NOMO-1 (cell line): ENCODE measurements at regions not wholly inside any gene's neighbourhood (a gene's known extent, or its start where the extent isn't known, plus 50 kb on each side); places are given as distances from the start of the nearest gene placed in this dataset.
"Not testable (repeated sequence)": the region's sequence is repeated elsewhere in the genome, so short reads cannot be mapped to it uniquely, and the experiment has no call there.

Experiments used
- DNase-seq, 2 experiments: peaks; one replicate each; lab custom pipeline; 2025; ENCODE audit not compliant: unreplicated experiment in 2 of 2; lab: John Stamatoyannopoulos, UW

- DNase-seq = no peak
Measured at GRCh38 chr21:15274701-15275485, 210.1 kb upstream of the NRIP1 start.

GRCh38 chr21:15275615-15276235 lies 210.9 kb upstream of the NRIP1 start:
- DNase-seq = no peak

GRCh38 chr21:15276243-15276642 lies 211.4 kb upstream of the NRIP1 start:
- DNase-seq = no peak

DNA sequence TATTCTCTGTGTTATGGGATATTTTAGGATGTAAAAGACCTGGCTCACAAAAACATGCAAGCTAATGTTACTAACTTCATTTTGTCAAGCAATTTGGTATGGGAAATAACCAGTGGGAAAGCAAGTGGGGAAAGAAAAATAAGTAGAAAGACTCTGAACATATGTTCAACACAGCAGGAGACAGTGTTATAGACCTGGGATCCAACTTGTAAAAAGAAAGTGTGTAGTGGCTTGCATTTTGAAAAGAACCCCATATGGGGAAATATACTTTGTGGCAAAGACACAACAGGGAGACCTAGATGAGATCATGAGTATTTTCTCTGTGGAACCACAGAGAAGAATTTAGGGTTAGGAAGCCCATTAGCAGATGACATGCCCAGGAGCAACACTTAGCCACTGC lies 212.7 kb upstream of the NRIP1 start:
- DNase-seq = no peak

DNA sequence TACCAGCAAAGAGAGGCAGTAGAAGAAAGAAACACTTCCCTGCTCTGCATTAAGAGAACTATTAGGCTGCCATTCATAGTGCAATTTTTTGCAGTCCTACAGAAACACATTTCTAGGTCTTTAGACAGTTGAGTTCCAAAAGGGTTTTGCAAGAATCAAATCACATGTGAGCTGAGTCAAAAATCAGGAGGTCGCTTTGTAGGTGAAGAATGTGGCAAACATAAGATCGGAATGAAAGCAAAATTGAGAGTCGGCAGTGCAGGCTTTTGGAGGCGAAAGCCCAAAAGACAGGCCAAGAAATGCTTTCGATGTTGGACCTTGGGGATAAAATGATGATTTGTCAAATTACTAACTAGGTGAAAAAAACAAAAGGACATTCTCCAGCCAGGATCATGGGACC lies 213.5 kb upstream of the NRIP1 start:
- no peak for DNase-seq

- no peak for DNase-seq
Measured at GRCh38 chr21:15278851-15279250, 214.1 kb upstream of the NRIP1 start.

GRCh38 chr21:15279482-15279881 lies 214.7 kb upstream of the NRIP1 start:
- no peak for DNase-seq

DNA sequence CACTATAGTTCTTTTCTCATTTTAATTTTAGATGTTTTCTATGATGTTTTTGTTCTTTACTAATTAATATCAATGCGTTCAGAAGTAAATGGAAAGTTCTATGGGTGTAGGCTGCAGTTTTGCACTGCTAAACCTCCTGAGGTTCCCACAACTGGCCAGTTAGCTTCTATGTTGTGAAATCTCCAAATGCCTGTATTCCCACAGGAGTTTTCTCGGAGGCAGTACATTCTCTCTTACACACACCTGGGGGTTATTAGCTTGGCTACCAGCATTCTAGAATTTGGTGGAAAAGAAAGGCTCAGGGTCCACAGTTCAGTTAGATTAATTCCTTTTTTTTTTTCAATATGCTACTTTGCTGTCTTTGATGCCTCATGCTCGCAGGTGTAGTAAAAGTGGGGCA lies 216.9 kb upstream of the NRIP1 start:
- no peak for DNase-seq

- DNase-seq = no peak
Measured at GRCh38 chr21:15282665-15283064, 217.9 kb upstream of the NRIP1 start.

- DNase-seq = no peak
Measured at GRCh38 chr21:15283138-15283537, 218.3 kb upstream of the NRIP1 start.

DNA sequence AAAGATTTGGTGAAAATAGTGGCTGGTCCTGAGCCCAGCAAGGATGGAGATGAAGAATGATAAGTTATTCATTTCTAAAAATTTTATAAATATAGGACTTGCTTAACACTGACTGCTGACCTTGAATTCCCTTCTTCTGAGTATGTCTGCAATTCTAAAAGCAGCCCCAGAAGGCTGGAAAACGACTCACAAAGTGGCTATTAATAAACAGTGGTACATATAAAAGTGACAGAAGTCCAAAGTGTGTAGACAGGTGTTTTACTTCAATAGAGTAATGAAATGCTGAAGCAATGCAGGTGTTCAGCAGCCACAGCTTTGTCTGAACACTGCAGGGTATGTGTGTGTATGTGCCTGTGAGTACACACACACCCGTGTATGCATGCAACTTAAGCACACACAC lies 219.0 kb upstream of the NRIP1 start:
- no peak for DNase-seq

GRCh38 chr21:15285556-15285955 lies 220.8 kb upstream of the NRIP1 start:
- DNase-seq = no peak

DNA sequence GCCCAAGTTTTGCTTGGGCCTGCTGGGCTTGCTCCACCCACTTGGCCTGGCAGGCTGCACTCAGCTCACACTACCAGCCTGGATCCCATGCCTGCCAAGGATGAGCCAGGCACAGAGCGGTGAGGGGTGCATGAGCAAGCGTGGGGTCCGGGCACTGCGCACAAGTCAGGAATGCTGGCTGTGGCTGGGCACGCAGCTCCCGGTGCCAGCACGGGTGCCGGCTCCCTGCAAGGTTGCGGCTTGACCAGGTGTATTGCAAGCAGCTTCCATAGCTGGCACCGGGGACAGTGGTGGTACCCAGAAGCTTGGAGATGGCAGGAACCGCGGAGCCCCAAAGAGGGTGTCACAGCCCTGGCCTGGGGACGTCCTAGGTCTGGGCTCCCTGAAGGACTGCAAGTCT lies 224.4 kb upstream of the NRIP1 start:
- DNase-seq = no peak

DNA sequence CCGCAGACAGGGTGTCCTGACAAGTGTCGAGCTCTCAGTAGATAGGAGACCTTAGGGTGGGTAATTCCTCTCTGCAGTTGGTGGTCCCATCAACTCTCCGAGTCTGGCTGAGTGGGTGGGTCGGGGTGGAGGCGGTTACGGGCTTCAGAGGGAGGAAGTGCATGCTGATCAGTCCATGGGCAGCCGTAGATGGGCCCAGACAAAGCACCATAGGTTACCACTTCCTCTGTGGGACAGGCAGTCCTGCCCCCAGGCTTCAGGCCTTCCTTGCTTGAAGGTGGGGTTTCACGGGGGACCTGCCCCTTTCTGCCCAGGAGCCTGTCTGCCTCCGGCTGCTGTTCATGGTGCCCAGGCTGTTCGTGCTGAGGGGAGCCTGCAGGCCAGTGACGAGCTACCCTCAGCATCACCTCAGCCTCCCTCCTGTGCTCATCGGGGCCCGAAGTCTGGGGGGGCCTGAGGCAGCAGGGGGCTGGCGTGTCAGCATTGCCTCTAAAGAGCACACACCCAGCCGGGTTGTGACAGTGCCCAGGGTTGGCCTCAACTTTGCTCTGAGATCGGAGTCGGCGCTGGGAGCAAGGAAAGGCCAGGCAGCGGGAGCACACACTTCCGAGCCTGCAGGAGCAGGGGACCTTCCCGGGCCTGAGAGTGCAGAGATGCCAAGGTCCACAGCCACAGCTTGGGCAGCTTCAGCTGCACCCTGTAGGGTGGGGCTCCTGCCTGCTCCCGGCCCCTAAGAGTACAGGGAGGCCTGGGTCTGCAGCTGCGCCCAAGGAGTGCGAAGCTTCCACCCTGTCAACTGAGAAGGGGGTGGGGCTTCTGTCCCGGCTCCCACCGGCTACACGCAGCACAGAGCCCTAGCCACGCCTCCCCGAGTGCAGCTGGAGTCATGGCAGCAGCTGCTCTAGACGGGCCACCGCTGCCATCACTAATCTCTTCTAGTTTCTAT lies 225.4 kb upstream of the NRIP1 start:
- DNase-seq = no peak

GRCh38 chr21:15291621-15292266 lies 226.9 kb upstream of the NRIP1 start:
- no peak for DNase-seq

- DNase-seq = no peak
Measured at GRCh38 chr21:15293240-15293639, 228.4 kb upstream of the NRIP1 start.

DNA sequence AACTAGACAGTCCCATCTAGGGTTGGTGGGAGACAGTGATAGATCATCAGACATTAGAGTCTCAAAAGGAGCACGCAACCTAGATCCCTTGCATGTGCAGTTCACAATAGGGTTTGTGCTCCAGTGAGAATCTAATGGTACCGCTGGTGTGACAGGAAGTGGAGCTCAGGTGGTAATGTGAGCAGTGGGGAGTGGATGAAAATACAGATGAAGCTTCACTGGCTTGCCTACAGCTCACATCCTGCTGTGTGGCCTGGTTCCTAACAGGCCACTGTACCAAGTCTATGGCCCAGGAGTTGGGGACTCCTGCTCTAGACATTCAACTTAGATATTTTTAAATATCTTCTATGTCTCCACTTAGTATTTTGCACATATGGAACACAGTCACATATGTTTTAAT lies 231.1 kb upstream of the NRIP1 start:
- DNase-seq = no peak

GRCh38 chr21:15297824-15298223 lies 233.0 kb upstream of the NRIP1 start:
- no peak for DNase-seq

DNA sequence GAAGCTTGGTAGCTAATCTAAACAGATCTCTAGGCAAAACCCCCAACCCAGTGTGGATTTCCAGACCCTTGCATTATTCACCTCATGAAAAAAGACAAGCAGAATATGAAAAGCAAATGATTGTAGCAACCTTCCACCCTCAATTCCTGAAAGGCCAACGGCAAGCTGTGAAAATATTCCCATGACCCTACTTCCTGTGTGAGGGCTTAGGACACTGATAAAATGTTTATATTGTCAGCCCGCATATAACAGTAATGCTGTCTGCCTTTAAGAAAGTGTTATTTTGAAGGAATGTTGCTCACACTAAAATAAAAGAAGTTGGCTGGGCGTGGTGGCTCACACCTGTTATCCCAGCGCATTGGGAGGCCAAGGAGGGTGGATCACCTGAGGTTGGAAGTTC lies 233.5 kb upstream of the NRIP1 start:
- no peak for DNase-seq

GRCh38 chr21:15298755-15299154 lies 234.0 kb upstream of the NRIP1 start:
- not testable (repeated sequence) for DNase-seq

- DNase-seq = no peak
Measured at GRCh38 chr21:15300131-15300530, 235.3 kb upstream of the NRIP1 start.
